HFF-Myc (cell line): ENCODE measurements at regions not wholly inside any gene's neighbourhood (a gene's known extent, or its start where the extent isn't known, plus 50 kb on each side); places are given as distances from the start of the nearest gene placed in this dataset.

ENCODE experiments used
- DNase-seq: peaks from one replicate; pipeline ENCODE4 v3.0.0-alpha.2; 2011; ENCODE audit warnings: low read depth; ENCODE audit errors: extremely low read depth
- H3K4me3 ChIP-seq: replicated peaks from 2 replicates; pipeline ENCODE4 v1.5.1; 2011; ENCODE audit warnings: low read depth, mild to moderate bottlenecking, control low read depth, low read length
- CTCF ChIP-seq: IDR thresholded peaks from 2 replicates; pipeline ENCODE4 v1.5.1; 2012; ENCODE audit warnings: mild to moderate bottlenecking, low read depth, low read length, control low read depth; ENCODE audit errors: missing control alignments

GRCh38 chr15:48021336-48022086, 99.3 kb upstream of the SLC24A5 start:
- DNase-seq, result no peak
- no peak overlapping the region for H3K4me3 ChIP-seq
- no peak for TF ChIP-seq CTCF

GRCh38 chr15:48025118-48025517, 95.7 kb upstream of the SLC24A5 start:
- no peak for DNase-seq

GRCh38 chr15:48028712-48029111, 92.1 kb upstream of the SLC24A5 start:
- no peak overlapping the region for H3K4me3 ChIP-seq
- no peak for TF ChIP-seq CTCF
- DNase-seq, result no peak

More at GRCh38 chr15:48025118-48025517, 95.7 kb upstream of the SLC24A5 start:
- no peak overlapping the region for H3K4me3 ChIP-seq
- TF ChIP-seq CTCF, result no peak

- DNase-seq, result no peak
- no peak for TF ChIP-seq CTCF
- no peak overlapping the region for H3K4me3 ChIP-seq
These were observed 91.1 kb upstream of the SLC24A5 start for GRCh38 chr15:48029642-48030041.

GRCh38 chr15:48031466-48031865, 89.3 kb upstream of the SLC24A5 start:
- no peak overlapping the region for H3K4me3 ChIP-seq
- TF ChIP-seq CTCF, result no peak
- DNase-seq, result no peak

GRCh38 chr15:48031973-48032372, 88.8 kb upstream of the SLC24A5 start:
- no peak for TF ChIP-seq CTCF
- no peak for DNase-seq
- H3K4me3 ChIP-seq, result no peak overlapping the region

GRCh38 chr15:48032911-48033310, 87.9 kb upstream of the SLC24A5 start:
- H3K4me3 ChIP-seq, result no peak overlapping the region
- DNase-seq, result no peak
- TF ChIP-seq CTCF, result no peak
